PC-9 (cell line): ENCODE measurements at regions not wholly inside any gene's neighbourhood (a gene's known extent, or its start where the extent isn't known, plus 50 kb on each side); places are given as distances from the start of the nearest gene placed in this dataset.

Experiments used
- BruUV-seq: library from RNA; stranded (reverse); fragments of 400-500 nt; replicated peaks from 2 replicates; lab custom pipeline; 2021; lab: Mats Ljungman, UMichigan
- CTCF ChIA-PET: fragments of 300-600 bp; sonication (Branson Sonifier 250); formaldehyde crosslinking; loops from one replicate; lab custom pipeline; 2022; ENCODE audit warnings: antibody characterized with exemption; lab: Charles Lee
- POLR2A ChIA-PET: fragments of 300-600 bp; sonication (Branson Sonifier 250); formaldehyde crosslinking; loops from one replicate; lab custom pipeline; 2022; ENCODE audit warnings: antibody characterized with exemption; ENCODE audit not compliant: unreplicated experiment; lab: Charles Lee
- DNase-seq, 2 experiments: peaks; one replicate each; pipeline versions ENCODE4 v3.0.0 to v3.0.0-alpha.2; 2015 to 2022; ENCODE audit warnings: mixed read lengths in 1 of 2
- H2AFZ ChIP-seq: fragments of 200-600 bp; sonication (generic); 2 replicates; pipeline ENCODE4 v1.8.1; 2017; ENCODE audit warnings: antibody characterized with exemption
- H3F3A ChIP-seq: fragments of 200-600 bp; sonication (generic); 2 replicates; pipeline ENCODE4 v1.8.1; 2017; ENCODE audit warnings: antibody characterized with exemption, mild to moderate bottlenecking, low read depth; ENCODE audit not compliant: insufficient read depth
- H3K27ac ChIP-seq: fragments of 200-600 bp; sonication (generic); 2 replicates; pipeline ENCODE4 v1.6.1; 2016; ENCODE audit warnings: mixed run types
- H3K27me3 ChIP-seq: fragments of 200-600 bp; sonication (generic); 2 replicates; pipeline ENCODE4 v1.6.1; 2016; ENCODE audit warnings: low read depth, mixed run types; ENCODE audit not compliant: insufficient read depth
- H3K36me3 ChIP-seq: fragments of 200-600 bp; sonication (generic); 2 replicates; pipeline ENCODE4 v1.6.1; 2016; ENCODE audit warnings: low read depth, mixed run types
- H3K4me1 ChIP-seq: fragments of 200-600 bp; sonication (generic); replicated peaks from 2 replicates; pipeline ENCODE4 v1.6.1; 2016; ENCODE audit warnings: mixed run types; ENCODE audit not compliant: insufficient read depth
- H3K4me2 ChIP-seq: fragments of 200-600 bp; sonication (generic); 2 replicates; pipeline ENCODE4 v1.6.1; 2017; ENCODE audit warnings: mixed run types
- H3K4me3 ChIP-seq: fragments of 200-600 bp; sonication (generic); 2 replicates; pipeline ENCODE4 v1.6.1; 2016; ENCODE audit warnings: mixed run types
- H3K79me2 ChIP-seq: fragments of 200-600 bp; sonication (generic); 2 replicates; pipeline ENCODE4 v1.6.1; 2017; ENCODE audit warnings: low read depth, mixed run types
- H3K9me2 ChIP-seq: fragments of 200-600 bp; sonication (generic); 2 replicates; pipeline ENCODE4 v1.8.1; 2017; ENCODE audit warnings: mild to moderate bottlenecking; ENCODE audit not compliant: insufficient read depth
- H3K9me3 ChIP-seq: fragments of 200-600 bp; sonication (generic); 2 replicates; pipeline ENCODE4 v1.8.1; 2016; ENCODE audit warnings: low read depth; ENCODE audit not compliant: insufficient read depth
- H4K20me1 ChIP-seq: fragments of 200-600 bp; sonication (generic); 2 replicates; pipeline ENCODE4 v1.8.1; 2017; ENCODE audit not compliant: insufficient read depth
- CTCF ChIP-seq: fragments of 200-600 bp; sonication (generic); conservative IDR thresholded peaks from 2 replicates; pipeline ENCODE4 v1.6.1; 2017; ENCODE audit warnings: mixed run types, antibody characterized with exemption, mild to moderate bottlenecking, moderate library complexity
- EZH2 ChIP-seq: fragments of 200-600 bp; sonication (generic); IDR thresholded peaks from 2 replicates; pipeline ENCODE4 v1.8.0; 2017; ENCODE audit warnings: antibody characterized with exemption, low read depth
- intact Hi-C: fragments of 100-400 bp; cut with micrococcal nuclease; formaldehyde crosslinking; loops from one replicate; pipeline ENCODE4 v1.10.0; 2022; ENCODE audit not compliant: unreplicated experiment

GRCh38 chr7:11252705-11253272, 279.1 kb downstream of the PHF14 start:
- H2AFZ ChIP-seq, result no peak overlapping the region
- no peaks in the 10 kb centered on the region for H3K36me3 ChIP-seq
- H3K4me3 ChIP-seq, result no peak overlapping the region
- H3K4me1 ChIP-seq, result 0 out of 2 replicates have a peak, but pooled peaks cover 5% of the 10 kb centered on the region
- no peak overlapping the region for H3K4me2 ChIP-seq
- no peak for DNase-seq
- no peaks in the 10 kb centered on the region for H3K9me2 ChIP-seq
- peaks cover 17% of the 10 kb centered on the region for H3K27me3 ChIP-seq
- ChIA-PET POLR2A (interaction anchor here (0.7 kb wide), 1 partner anchor 13 kb away, joined by 3 read pairs; no protein-coding TSS in a partner anchor), CTCF (no interaction called here)
- TF ChIP-seq EZH2, result no peak
- no peak for TF ChIP-seq CTCF
- H3F3A ChIP-seq, result no peaks in the 10 kb centered on the region
- BruUV-seq, result no TSS peak
- no peaks in the 10 kb centered on the region for H4K20me1 ChIP-seq
- intact Hi-C loops, result no loop called here
- no peak overlapping the region for H3K27ac ChIP-seq
- H3K9me3 ChIP-seq, result no peaks in the 10 kb centered on the region
- H3K79me2 ChIP-seq, result no peaks in the 10 kb centered on the region

GRCh38 chr7:11256501-11256900, 282.8 kb downstream of the PHF14 start:
- Histone ChIP-seq H3K27ac (no peak overlapping the region), H4K20me1 (no peaks in the 10 kb centered on the region), H3K36me3 (no peaks in the 10 kb centered on the region), H3K27me3 (peaks cover 20% of the 10 kb centered on the region), H3K4me3 (no peak overlapping the region), H3K4me1 (peaks cover 22% of the 10 kb centered on the region), H3F3A (no peaks in the 10 kb centered on the region), H2AFZ (no peak overlapping the region), H3K9me3 (no peaks in the 10 kb centered on the region), H3K9me2 (no peaks in the 10 kb centered on the region), H3K79me2 (no peaks in the 10 kb centered on the region), H3K4me2 (no peak overlapping the region)
- no peak for TF ChIP-seq EZH2
- no peak for TF ChIP-seq CTCF
- no peak for DNase-seq
- intact Hi-C loops, result no loop called here
- CTCF ChIA-PET, result no interaction called here
- POLR2A ChIA-PET, result no interaction called here
- BruUV-seq, result no TSS peak

GRCh38 chr7:11261470-11261869, 287.8 kb downstream of the PHF14 start:
- no TSS peak for BruUV-seq
- no peak overlapping the region for H3K4me2 ChIP-seq
- no peak for TF ChIP-seq CTCF
- no peak for TF ChIP-seq EZH2
- H3K9me3 ChIP-seq, result no peaks in the 10 kb centered on the region
- H3K27ac ChIP-seq, result no peak overlapping the region
- no peaks in the 10 kb centered on the region for H3K9me2 ChIP-seq
- intact Hi-C loops, result no loop called here
- H3K79me2 ChIP-seq, result no peaks in the 10 kb centered on the region
- no peak overlapping the region for H3K4me3 ChIP-seq
- H2AFZ ChIP-seq, result no peak overlapping the region
- POLR2A ChIA-PET, result interaction anchor here (0.6 kb wide), 1 partner anchor 25 kb away, joined by 26 read pairs; no protein-coding TSS in a partner anchor
- no peaks in the 10 kb centered on the region for H3F3A ChIP-seq
- no peaks in the 10 kb centered on the region for H4K20me1 ChIP-seq
- H3K36me3 ChIP-seq, result no peaks in the 10 kb centered on the region
- peaks cover 16% of the 10 kb centered on the region for H3K27me3 ChIP-seq
- H3K4me1 ChIP-seq, result peaks cover 19% of the 10 kb centered on the region
- DNase-seq, result peak; percentile 78 to 82
- CTCF ChIA-PET, result interaction anchor here (0.6 kb wide), 1 partner anchor 38 kb away, joined by 3 read pairs; no protein-coding TSS in a partner anchor
